ENCODE measurements at regions not wholly inside any gene's neighbourhood (a gene's known extent, or its start where the extent isn't known, plus 50 kb on each side); places are given as distances from the start of the nearest gene placed in this dataset.
A peak's percentile ranks its signal among the peaks of the same experiment; 100 is the strongest.

DNA sequence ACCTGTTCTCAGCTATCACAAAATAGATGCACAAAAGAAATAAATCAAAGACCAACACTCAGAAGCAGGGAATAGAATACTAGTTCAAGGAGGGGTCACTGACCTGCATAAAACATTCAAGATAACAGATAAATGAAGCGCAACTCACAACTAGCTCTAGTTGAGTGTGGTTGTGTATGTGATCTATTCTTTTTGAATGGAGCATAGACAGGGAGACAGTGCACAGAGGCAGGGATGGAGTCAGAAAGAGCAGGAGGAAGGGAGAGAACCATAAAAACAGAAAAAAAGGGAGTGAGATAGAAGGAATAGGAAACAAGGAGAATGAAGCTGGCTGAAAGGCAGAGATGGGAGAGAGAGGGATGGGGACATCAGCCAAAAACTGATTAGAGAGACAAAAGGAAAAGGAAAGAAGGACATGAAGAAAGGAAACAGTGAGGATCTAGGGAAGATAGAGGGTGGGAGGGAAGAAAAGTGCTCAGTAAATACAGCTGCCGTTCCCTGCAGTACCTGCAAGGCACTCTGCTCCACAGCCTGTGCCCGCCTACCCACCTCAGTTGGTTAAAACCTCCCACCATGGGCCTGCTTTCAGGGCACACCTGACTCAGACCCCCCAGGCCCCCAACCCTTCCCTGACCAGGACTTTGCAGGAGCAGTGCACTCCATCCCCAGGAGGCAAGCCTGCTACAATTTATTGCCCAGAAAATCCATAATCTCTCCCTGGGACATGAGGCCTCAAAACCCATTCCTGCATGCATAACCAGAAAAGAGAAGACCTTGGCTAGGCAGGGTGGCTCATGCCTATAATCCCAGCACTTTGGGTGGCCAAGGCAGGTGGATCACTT lies 385.2 kb upstream of the POU3F1 start:
- Histone ChIP-seq H3K79me2 (ENCODE audit: control insufficient read depth, insufficient read depth, low read length) (peaks cover 2% of the 10 kb centered on the region), H4K8ac (ENCODE audit: low read depth, low read length) (no peak overlapping the region), H2AK5ac (ENCODE audit: low read length) (no peak overlapping the region), H3K18ac (ENCODE audit: low read length) (no peak overlapping the region), H3K27ac (ENCODE audit: low read depth, low read length) (peak overlapping the region; percentile 56), H3K9ac (ENCODE audit: low read length) (peak overlapping the region; percentile 38), H3K79me1 (ENCODE audit: low read length) (peaks cover 2% of the 10 kb centered on the region), H2BK5ac (ENCODE audit: low read length) (no peak overlapping the region), H3K4ac (ENCODE audit: low read depth, low read length) (no peak overlapping the region), H3K36me3 (ENCODE audit: control insufficient read depth, insufficient read depth, low read length) (peaks cover 3% of the 10 kb centered on the region), H2BK15ac (replicated peaks; ENCODE audit: low read depth) (no peak overlapping the region), H3K4me2 (ENCODE audit: low read length) (no peak overlapping the region), H3K4me3 (ENCODE audit: low read length) (no peak overlapping the region), H3K4me1 (ENCODE audit: control insufficient read depth, low read depth, low read length) (peaks cover 10% of the 10 kb centered on the region), H2BK120ac (ENCODE audit: low read depth, low read length) (no peak overlapping the region), H3K56ac (ENCODE audit: low read length) (peak overlapping the region; percentile 74), H3K23ac (ENCODE audit: low read length) (peak overlapping the region; percentile 80), H3K27me3 (ENCODE audit: insufficient read depth, low read length, poor library complexity) (no peaks in the 10 kb centered on the region), H4K5ac (ENCODE audit: low read length) (no peak overlapping the region)
- no CpG with 5 or more reads among the region's 3 CpGs for WGBS (ENCODE audit: extremely low coverage, insufficient coverage, low lambda C conversion rate)
- no peak for DNase-seq

- Histone ChIP-seq H3K79me1 (ENCODE audit: low read length) (peaks cover 2% of the 10 kb centered on the region), H3K56ac (ENCODE audit: low read length) (peak overlapping the region; percentile 46), H4K5ac (ENCODE audit: low read length) (no peak overlapping the region), H3K4me1 (ENCODE audit: control insufficient read depth, low read depth, low read length) (peaks cover 10% of the 10 kb centered on the region), H3K27me3 (ENCODE audit: insufficient read depth, low read length, poor library complexity) (no peaks in the 10 kb centered on the region), H3K18ac (ENCODE audit: low read length) (peak overlapping the region; percentile 84), H2AK5ac (ENCODE audit: low read length) (no peak overlapping the region), H4K8ac (ENCODE audit: low read depth, low read length) (peak overlapping the region; percentile 93), H2BK5ac (ENCODE audit: low read length) (no peak overlapping the region), H3K27ac (ENCODE audit: low read depth, low read length) (peak overlapping the region; percentile 56), H3K4me2 (ENCODE audit: low read length) (no peak overlapping the region), H3K79me2 (ENCODE audit: control insufficient read depth, insufficient read depth, low read length) (peaks cover 2% of the 10 kb centered on the region), H3K4me3 (ENCODE audit: low read length) (no peak overlapping the region), H2BK15ac (replicated peaks; ENCODE audit: low read depth) (no peak overlapping the region), H3K36me3 (ENCODE audit: control insufficient read depth, insufficient read depth, low read length) (peaks cover 3% of the 10 kb centered on the region), H3K23ac (ENCODE audit: low read length) (no peak overlapping the region), H3K9ac (ENCODE audit: low read length) (peak overlapping the region; percentile 29), H3K4ac (ENCODE audit: low read depth, low read length) (peak overlapping the region; percentile 91), H2BK120ac (ENCODE audit: low read depth, low read length) (peak overlapping the region; percentile 45)
- DNase-seq: no peak
Observed at GRCh38 chr1:38430949-38431348, 384.4 kb upstream of the POU3F1 start.

DNA sequence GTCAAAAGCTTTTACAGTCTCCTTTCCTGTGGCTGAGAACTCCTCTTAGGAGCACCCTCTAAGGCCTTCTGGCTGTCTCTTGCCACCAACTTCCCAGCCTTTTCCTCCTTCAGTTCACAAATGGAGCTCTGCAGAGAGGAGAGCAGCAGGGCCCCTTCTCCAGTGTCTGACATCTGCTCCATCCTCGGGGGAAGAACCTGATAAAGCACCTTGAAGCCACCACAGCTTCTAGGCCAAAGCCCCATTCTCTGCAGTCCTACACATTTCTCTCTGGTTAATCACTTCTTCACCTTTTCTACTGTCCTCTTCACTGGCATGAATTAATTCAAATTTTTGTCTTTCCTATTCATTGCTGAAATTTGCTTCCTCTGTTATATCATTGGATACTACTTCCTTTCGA lies 378.1 kb upstream of the POU3F1 start:
- Histone ChIP-seq H4K8ac (ENCODE audit: low read depth, low read length) (no peak overlapping the region), H3K27ac (ENCODE audit: low read depth, low read length) (peak overlapping the region; percentile 97), H2BK15ac (replicated peaks; ENCODE audit: low read depth) (no peak overlapping the region), H2AK5ac (ENCODE audit: low read length) (peak overlapping the region; percentile 75), H3K79me2 (ENCODE audit: control insufficient read depth, insufficient read depth, low read length) (peaks cover 2% of the 10 kb centered on the region), H2BK120ac (ENCODE audit: low read depth, low read length) (peak overlapping the region; percentile 96), H3K18ac (ENCODE audit: low read length) (peak overlapping the region; percentile 54), H2BK5ac (ENCODE audit: low read length) (peak overlapping the region; percentile 99), H4K5ac (ENCODE audit: low read length) (peak overlapping the region; percentile 17), H3K4me1 (ENCODE audit: control insufficient read depth, low read depth, low read length) (peaks cover 4% of the 10 kb centered on the region), H3K4me3 (ENCODE audit: low read length) (no peak overlapping the region), H3K36me3 (ENCODE audit: control insufficient read depth, insufficient read depth, low read length) (no peaks in the 10 kb centered on the region), H3K27me3 (ENCODE audit: insufficient read depth, low read length, poor library complexity) (no peaks in the 10 kb centered on the region), H3K23ac (ENCODE audit: low read length) (no peak overlapping the region), H3K4me2 (ENCODE audit: low read length) (no peak overlapping the region), H3K9ac (ENCODE audit: low read length) (peak overlapping the region; percentile 13), H3K79me1 (ENCODE audit: low read length) (no peaks in the 10 kb centered on the region), H3K4ac (ENCODE audit: low read depth, low read length) (peak overlapping the region; percentile 85), H3K56ac (ENCODE audit: low read length) (peak overlapping the region; percentile 75)
- WGBS (ENCODE audit: extremely low coverage, insufficient coverage, low lambda C conversion rate): no CpG with 5 or more reads among the region's 2 CpGs
- DNase-seq: peak; percentile 64

GRCh38 chr1:38420666-38421065 lies 374.1 kb upstream of the POU3F1 start:
- no peak overlapping the region for H3K23ac ChIP-seq (ENCODE audit: low read length)
- no peaks in the 10 kb centered on the region for H3K36me3 ChIP-seq (ENCODE audit: control insufficient read depth, insufficient read depth, low read length)
- no peak overlapping the region for H3K27ac ChIP-seq (ENCODE audit: low read depth, low read length)
- H3K4me3 ChIP-seq (ENCODE audit: low read length): no peak overlapping the region
- H4K5ac ChIP-seq (ENCODE audit: low read length): no peak overlapping the region
- H3K9ac ChIP-seq (ENCODE audit: low read length): no peak overlapping the region
- no peak overlapping the region for H3K4me2 ChIP-seq (ENCODE audit: low read length)
- H3K56ac ChIP-seq (ENCODE audit: low read length): peak overlapping the region; percentile 2
- no peak overlapping the region for H2BK15ac ChIP-seq (replicated peaks; ENCODE audit: low read depth)
- no peak overlapping the region for H4K8ac ChIP-seq (ENCODE audit: low read depth, low read length)
- H2BK5ac ChIP-seq (ENCODE audit: low read length): no peak overlapping the region
- H3K79me2 ChIP-seq (ENCODE audit: control insufficient read depth, insufficient read depth, low read length): no peaks in the 10 kb centered on the region
- no peak overlapping the region for H3K4ac ChIP-seq (ENCODE audit: low read depth, low read length)
- peaks cover 4% of the 10 kb centered on the region for H3K4me1 ChIP-seq (ENCODE audit: control insufficient read depth, low read depth, low read length)
- H3K27me3 ChIP-seq (ENCODE audit: insufficient read depth, low read length, poor library complexity): no peaks in the 10 kb centered on the region
- H3K18ac ChIP-seq (ENCODE audit: low read length): no peak overlapping the region
- H2AK5ac ChIP-seq (ENCODE audit: low read length): no peak overlapping the region
- no peak overlapping the region for H2BK120ac ChIP-seq (ENCODE audit: low read depth, low read length)
- DNase-seq: peak; percentile 57
- no peaks in the 10 kb centered on the region for H3K79me1 ChIP-seq (ENCODE audit: low read length)
- WGBS (ENCODE audit: extremely low coverage, insufficient coverage, low lambda C conversion rate): no CpG with 5 or more reads among the region's 4 CpGs

- Histone ChIP-seq H3K27me3 (ENCODE audit: insufficient read depth, low read length, poor library complexity) (no peaks in the 10 kb centered on the region), H3K4me2 (ENCODE audit: low read length) (no peak overlapping the region), H3K9ac (ENCODE audit: low read length) (no peak overlapping the region), H2AK5ac (ENCODE audit: low read length) (no peak overlapping the region), H4K8ac (ENCODE audit: low read depth, low read length) (no peak overlapping the region), H3K4me3 (ENCODE audit: low read length) (no peak overlapping the region), H3K27ac (ENCODE audit: low read depth, low read length) (no peak overlapping the region), H4K5ac (ENCODE audit: low read length) (no peak overlapping the region), H3K79me1 (ENCODE audit: low read length) (no peaks in the 10 kb centered on the region), H3K79me2 (ENCODE audit: control insufficient read depth, insufficient read depth, low read length) (no peaks in the 10 kb centered on the region), H3K23ac (ENCODE audit: low read length) (no peak overlapping the region), H2BK15ac (replicated peaks; ENCODE audit: low read depth) (no peak overlapping the region), H3K4me1 (ENCODE audit: control insufficient read depth, low read depth, low read length) (no peaks in the 10 kb centered on the region), H3K36me3 (ENCODE audit: control insufficient read depth, insufficient read depth, low read length) (no peaks in the 10 kb centered on the region), H2BK120ac (ENCODE audit: low read depth, low read length) (no peak overlapping the region), H3K18ac (ENCODE audit: low read length) (no peak overlapping the region), H2BK5ac (ENCODE audit: low read length) (no peak overlapping the region), H3K4ac (ENCODE audit: low read depth, low read length) (no peak overlapping the region), H3K56ac (ENCODE audit: low read length) (no peak overlapping the region)
- no peak for DNase-seq
- WGBS (ENCODE audit: extremely low coverage, insufficient coverage, low lambda C conversion rate): 100% methylated on average over 1 of the region's 9 CpGs
Observed at GRCh38 chr1:38418195-38419030, 371.8 kb upstream of the POU3F1 start.
